GM21723 (cell line): ENCODE measurements at regions not wholly inside any gene's neighbourhood (a gene's known extent, or its start where the extent isn't known, plus 50 kb on each side); places are given as distances from the start of the nearest gene placed in this dataset.
"Not testable (repeated sequence)": the region's sequence is repeated elsewhere in the genome, so short reads cannot be mapped to it uniquely, and the experiment has no call there.

Source experiments
- ATAC-seq: cut with Tn5 transposase; IDR thresholded peaks from one replicate; pipeline ENCODE4 v1.9.1; 2021; ENCODE audit warnings: mild to moderate bottlenecking, moderate library complexity; ENCODE audit not compliant: unreplicated experiment

DNA sequence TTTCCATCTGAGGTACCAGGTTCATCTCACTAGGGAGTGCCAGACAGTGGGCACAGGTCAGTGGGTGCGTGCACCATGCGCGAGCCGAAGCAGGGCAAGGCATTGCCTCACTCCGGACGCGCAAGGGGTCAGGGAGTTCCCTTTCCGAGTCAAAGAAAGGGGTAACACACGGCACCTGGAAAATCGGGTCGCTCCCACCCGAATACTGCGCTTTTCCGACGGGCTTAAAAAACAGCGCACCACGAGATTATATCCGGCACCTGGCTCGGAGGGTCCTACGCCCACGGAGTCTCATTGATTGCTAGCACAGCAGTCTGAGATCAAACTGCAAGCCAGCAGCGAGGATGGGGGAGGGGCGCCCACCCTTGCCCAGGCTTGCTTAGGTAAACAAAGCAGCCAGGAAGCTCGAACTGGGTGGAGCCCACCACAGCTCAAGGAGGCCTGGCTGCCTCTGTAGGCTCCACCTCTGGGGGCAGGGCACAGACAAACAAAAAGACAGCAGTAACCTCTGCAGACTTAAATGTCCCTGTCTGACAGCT, 242.5 kb downstream of the CYLC2 start:
- not testable (repeated sequence) for ATAC-seq

DNA sequence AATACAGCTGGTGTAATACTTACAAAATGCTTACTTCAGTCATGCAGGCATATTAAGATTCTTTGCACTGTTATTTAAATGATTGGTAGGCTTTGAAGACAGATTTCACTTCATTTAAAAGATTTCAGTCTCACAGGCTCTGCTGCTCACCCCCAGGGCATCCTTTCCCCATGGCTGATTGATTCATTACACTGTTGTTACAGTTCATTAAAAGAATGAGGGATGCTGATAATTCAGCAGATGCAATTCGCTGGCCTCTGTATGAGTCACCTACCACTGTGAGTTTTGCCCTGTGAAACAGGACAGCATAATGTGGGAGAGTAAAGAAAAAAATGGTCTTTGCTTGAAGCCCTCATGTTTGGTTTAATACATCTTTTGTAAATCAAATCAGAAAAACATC, 246.9 kb downstream of the CYLC2 start:
- no peak for ATAC-seq

GRCh38 chr9:103242486-103242885, 247.4 kb downstream of the CYLC2 start:
- no peak for ATAC-seq

DNA sequence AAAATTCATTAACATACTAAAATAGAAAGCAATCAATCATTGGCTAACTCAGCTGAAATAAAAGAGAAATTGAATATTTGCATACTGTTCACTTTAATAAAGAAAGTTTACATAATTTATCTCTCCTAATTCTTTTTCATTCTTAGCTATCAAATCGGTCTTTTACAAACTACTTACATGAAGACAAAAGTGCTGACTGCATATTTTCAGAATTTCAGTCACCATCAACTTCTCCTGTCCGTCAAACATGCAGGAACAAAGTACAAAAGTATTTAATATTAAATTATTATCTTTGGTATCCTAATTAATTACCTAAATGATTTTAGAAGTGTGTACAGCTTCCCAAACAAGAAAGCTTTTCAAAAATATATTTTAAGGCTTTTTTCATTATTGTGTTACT, 248.4 kb downstream of the CYLC2 start:
- ATAC-seq, result no peak

- ATAC-seq, result no peak
Observed at GRCh38 chr9:103245369-103245768, 250.2 kb downstream of the CYLC2 start.

DNA sequence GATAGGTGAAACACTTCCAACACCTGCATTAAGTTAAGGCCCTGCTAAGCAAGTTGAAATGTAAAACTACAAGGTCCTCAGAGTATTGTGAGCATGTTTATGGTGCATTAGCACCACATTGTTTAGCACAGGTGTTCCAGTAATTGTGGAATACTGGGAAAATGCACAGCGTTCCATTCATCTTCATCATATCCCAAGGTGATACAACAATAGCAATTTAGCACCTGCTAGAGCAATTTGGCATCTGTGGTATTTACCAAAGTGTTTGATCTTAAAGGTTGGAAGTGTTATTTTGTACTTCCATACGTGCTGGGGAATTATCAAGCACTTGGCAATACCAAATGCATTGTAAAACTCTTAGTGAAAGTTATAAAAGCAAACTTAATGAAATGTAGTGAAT, 266.8 kb downstream of the CYLC2 start:
- no peak for ATAC-seq

- no peak for ATAC-seq
Observed at GRCh38 chr9:103266064-103266463, 270.9 kb downstream of the CYLC2 start.

DNA sequence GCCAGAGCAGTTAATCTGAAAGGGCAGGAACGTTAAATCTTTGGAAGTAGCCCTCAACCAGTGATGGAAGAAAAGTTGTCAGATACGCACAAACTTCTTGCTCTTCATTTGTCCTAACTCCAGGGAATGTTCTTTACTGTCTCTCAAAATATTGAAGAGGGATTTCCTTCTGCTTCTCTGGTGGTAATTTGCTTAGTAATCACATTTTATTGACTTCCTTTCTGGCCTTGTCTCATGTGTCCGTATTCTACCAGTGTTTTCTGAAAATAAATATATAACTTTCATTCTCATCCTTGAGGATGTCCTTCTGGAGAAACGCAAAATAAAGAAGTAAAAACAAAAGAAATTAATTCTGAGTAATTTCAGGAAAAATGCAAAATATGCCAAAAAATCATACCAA, 282.1 kb downstream of the CYLC2 start:
- ATAC-seq, result no peak

- ATAC-seq, result no peak
Observed at GRCh38 chr9:103281126-103281525, 286.0 kb downstream of the CYLC2 start.

DNA sequence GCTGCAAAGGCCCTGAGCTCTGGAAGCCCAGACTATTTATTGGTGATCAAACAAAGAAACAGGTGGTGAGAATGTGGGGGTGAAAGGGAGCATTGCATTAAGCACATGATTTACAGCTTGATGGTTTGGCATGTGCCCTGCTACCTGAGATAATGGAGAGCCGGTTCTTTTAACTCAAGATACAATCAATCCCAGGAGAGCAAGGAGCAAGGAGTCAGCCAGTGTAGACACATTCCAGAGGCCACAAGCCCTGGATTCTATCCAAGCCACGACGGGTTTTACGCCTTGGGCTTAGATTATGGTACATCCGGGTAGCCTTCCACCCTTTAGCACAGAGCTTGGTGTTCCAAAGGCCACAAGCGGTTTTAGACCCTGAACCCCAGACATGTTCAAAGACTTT, 292.2 kb downstream of the CYLC2 start:
- no peak for ATAC-seq

- no peak for ATAC-seq
Observed at GRCh38 chr9:103296189-103296588, 301.1 kb downstream of the CYLC2 start.

DNA sequence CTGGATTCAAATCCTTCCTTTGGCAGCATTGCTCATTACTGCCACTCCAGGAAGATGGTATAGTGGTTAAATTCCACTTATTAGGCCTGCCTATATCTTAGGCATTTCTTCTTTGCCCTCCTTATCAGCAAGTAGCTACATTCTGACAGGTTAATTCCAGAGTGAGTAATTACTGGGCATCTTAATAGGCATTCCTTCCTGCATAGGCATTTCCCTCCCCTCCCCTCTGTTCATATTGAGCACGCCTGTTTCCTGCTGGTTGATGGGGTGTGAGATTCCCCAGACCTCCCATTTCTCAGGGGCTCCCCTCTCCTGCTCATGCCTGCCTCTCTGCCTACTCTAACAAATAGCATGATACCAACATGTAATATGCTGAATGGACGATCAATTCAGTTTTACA, 305.9 kb downstream of the CYLC2 start:
- ATAC-seq, result no peak

- ATAC-seq, result no peak
Observed at GRCh38 chr9:103304797-103305196, 309.7 kb downstream of the CYLC2 start.

DNA sequence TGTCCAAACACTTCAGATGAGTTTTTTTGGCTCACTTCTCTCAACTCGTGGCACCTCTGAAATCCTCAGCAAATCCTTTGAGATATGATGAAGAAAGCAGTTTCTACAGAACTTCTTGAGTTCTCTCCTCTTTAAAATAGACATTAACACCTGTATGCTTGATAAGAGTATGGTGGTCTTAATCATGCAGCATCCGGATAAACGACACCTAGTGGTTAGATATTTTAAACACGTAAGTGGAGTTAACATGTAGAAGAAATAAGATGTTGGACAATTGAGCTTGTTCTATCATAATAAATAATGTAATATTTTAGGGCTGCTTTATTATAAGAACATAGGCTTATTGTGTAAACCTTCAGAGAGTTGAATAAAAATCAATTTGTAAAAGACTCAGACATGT, 324.8 kb downstream of the CYLC2 start:
- ATAC-seq, result no peak

- no peak for ATAC-seq
Observed at GRCh38 chr9:103323699-103324098, 328.6 kb downstream of the CYLC2 start.

DNA sequence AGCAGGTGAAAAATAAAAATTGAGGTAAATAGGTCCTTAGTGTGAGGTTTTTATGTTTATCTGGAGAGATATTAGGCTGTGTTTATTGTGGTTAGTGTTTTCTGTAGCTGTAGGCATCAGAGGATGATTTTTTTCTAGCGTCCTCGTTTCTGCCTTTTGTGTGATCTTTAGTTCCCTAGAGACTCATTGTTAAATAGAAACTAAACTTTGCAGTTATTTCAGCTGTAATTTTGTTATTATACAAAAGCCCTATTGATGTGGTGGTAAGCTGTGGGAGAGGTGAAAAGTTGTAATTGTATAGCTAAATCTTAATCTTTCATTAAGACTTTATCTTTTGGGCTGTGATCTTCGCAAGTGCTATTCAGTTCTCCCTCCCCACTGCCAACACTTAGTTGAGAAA, 340.3 kb downstream of the CYLC2 start:
- ATAC-seq, result no peak

DNA sequence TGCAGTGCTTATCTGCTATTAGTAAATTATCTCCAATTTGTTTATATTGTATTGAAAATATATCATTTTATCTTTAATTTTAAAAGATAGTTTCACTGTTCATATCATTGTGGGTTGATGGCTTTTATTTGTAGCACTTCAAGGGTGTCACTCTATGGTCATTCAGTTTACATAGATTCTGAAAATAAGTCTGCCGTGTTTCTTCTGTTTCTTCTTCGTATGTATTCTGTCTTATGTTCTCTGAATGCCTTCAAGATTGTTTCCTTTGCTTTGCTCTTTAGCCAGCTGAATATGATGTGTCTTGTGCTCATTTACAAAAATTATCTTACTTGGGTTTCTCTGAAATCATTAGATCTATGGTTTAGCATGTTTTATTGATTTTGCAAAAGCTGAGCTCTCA, 359.9 kb downstream of the CYLC2 start:
- no peak for ATAC-seq

DNA sequence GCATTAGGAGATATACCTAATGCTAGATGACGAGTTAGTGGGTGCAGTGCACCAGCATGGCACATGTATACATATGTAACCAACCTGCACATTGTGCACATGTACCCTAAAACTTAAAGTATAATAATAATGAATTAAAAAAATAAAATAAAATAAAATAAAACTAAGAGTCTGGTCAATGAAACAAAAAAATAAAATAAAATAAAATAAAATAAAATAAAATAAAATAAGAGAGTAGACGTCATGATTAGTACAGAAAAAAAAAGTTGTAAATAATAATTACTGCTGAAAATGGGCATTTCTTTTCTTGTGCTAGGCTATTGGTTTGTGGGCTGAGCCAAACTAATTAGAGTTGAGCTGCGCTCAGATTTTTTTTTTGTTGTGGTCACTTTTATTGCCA, 362.8 kb downstream of the CYLC2 start:
- ATAC-seq, result not testable (repeated sequence)

DNA sequence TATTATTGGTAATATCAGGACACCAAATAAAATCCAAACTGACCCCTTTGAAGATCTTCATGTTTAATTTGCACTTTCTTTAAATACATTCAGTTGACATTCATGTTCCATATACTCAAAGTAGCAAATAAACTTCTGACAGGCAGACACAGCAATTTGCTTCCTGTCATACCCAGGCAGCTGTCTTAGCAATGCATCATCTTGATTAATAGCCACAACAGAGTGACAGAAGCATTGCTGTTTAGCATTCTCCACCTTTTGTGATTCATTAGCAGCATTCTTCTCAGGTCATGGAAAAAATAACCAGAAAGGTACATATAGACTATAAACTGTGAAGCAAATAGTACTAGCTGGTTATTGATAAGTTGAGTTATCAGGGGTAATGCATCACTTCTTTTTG, 366.8 kb downstream of the CYLC2 start:
- ATAC-seq, result no peak

DNA sequence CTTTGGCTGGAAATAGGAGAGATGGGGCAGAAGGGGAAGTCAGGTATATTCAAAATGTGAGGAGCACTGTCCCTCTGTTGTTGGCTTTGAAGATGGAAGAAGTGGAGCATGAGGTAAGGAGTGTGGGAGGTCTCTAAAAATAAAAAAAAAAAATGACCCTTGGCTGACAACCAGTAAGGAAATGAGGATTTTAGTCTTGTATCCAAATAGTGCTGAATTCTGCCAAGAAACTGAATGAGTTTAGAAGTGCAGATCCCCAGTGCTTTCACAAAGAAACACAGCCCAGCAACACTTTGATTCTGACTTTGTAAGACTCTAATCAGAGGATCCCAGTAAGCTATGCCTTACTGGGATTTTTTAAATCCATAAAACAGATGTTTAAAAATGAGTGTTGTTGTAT, 367.9 kb downstream of the CYLC2 start:
- no peak for ATAC-seq

DNA sequence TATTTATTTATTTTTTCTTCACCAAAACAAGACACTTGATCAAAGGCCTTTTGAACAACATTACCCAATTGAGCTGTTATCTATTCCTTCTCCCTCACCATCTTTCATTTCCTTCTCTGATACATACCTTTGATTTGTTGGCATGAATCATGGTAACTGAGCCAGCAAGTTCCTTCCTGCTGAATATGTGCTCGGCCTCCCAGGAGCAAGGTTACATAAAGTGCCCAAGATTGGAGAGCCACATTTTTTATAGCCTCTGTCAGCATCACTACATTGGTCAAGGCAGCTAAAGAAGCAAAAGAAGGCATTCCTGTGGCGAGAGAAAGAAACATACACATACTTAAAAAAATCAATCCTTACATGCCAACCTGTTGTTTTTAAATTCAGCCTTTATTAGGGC, 369.6 kb downstream of the CYLC2 start:
- no peak for ATAC-seq

- no peak for ATAC-seq
Observed at GRCh38 chr9:103371152-103371551, 376.0 kb downstream of the CYLC2 start.

GRCh38 chr9:103372828-103373227, 377.7 kb downstream of the CYLC2 start:
- ATAC-seq, result no peak

- ATAC-seq, result no peak
Observed at GRCh38 chr9:103377667-103378066, 382.5 kb downstream of the CYLC2 start.
